AG20443 (cell line): ENCODE measurements at regions not wholly inside any gene's neighbourhood (a gene's known extent, or its start where the extent isn't known, plus 50 kb on each side); places are given as distances from the start of the nearest gene placed in this dataset.

Experiments
- DNase-seq: peaks from one replicate; pipeline ENCODE4 v3.0.0; 2012; ENCODE audit warnings: low spot score, mixed read lengths

DNA sequence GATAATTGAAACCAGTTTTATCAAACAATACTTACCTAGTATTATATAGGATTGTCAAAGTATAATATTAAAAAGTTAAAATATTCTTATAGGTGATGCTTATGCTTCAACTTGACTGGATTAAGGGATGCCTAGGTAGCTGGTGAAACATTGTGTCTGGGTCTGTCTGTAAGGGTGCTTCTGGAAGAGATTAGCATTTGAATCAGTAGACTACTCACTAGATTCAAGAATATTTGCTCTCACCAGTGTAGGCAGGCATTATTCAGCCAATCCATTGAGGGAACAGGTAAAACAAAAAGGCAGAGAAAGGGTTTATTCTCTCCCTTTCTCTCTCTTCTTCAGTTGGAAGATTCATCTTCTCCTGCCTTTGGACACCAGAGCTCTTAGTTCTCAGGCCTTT lies 486.8 kb upstream of the GOLIM4 start:
- DNase-seq: no peak

DNA sequence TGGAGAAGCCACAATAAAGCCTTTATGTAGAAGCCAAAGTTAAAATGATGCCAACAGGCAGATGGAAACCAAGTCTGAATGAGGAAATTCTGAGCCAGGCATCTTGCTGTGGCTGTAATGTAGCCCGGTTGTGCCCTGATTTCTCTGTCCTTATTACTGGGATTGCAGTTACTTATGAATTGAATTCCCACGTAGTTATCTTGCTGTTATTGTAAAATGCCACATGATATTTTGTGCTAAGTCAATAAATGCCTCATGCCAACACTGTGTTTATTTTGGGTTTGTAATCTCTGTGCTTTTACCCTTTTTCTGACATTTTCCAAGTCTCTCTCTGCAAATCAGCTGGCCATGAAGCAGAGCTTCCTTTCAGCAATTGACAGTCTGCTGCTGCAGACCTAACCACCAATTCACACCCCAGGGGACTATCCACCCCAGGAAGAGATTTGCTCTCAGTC lies 486.1 kb upstream of the GOLIM4 start:
- no peak for DNase-seq

DNA sequence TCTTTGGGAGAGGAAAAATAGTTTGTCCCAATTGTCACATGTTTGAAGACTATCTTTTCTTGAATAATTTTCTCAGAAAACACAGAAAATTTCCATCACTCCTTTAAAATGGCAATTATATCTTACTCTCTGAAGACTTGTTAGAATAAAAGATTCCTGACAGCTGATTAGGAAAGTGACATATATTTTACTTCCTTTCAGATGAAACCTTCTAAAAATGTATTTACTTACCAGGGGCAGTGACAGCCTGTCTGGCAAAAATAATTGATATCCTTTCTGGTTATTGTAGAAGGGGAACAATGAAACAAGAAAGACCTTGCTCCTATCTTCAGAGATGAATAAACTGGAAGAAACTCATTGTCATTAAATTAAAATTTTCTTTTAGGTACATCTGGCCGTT lies 483.3 kb upstream of the GOLIM4 start:
- no peak for DNase-seq

DNA sequence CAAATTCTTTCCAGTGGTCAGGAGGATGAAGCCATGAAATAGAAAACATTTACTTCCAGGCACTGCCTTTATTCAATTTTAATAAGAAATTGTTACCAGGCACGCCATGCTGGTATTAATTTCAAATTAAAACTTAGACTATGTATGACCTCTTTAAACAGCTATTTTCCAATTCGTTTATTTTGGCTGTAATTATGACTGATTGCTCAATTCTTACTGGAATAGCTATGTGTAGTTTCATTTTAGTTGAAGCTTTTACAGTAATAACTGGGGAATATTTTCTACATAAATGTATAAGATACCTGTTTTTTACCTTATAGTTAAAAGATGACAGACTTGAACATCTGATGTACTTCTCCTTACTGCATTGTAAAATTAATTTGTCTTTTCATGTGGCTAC lies 480.0 kb upstream of the GOLIM4 start:
- DNase-seq: no peak

DNA sequence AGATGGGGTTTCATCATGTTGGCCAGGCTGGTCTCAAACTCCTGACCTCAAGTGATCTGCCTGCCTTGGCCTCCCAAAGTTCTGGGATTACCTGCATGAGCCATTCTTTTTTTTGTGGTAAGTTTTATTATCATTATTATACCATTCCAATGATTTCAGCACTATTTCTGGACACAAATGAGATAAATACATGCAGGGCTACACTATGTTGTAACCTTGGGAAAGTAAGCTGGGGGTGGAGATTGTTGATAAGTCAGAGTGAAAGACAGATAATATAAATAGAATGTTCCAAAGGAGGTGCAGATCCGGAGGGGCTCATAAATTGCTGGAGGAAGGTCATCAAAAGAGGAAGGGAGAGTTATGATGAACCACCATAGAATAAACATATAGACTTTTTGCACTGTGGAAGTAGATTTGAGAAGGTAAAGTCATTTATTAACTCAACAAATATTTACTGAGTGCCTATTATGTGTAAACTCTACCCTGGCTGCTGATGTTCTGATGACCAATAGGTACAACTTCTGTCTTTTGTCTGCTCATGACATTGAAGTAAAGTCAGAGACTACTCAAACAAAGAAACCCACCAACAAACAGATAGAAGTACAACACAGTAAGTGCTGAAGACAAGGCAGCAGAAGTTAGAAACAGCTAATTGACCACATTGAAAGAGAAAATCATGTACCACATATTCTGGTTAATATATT lies 478.9 kb upstream of the GOLIM4 start:
- DNase-seq: no peak

DNA sequence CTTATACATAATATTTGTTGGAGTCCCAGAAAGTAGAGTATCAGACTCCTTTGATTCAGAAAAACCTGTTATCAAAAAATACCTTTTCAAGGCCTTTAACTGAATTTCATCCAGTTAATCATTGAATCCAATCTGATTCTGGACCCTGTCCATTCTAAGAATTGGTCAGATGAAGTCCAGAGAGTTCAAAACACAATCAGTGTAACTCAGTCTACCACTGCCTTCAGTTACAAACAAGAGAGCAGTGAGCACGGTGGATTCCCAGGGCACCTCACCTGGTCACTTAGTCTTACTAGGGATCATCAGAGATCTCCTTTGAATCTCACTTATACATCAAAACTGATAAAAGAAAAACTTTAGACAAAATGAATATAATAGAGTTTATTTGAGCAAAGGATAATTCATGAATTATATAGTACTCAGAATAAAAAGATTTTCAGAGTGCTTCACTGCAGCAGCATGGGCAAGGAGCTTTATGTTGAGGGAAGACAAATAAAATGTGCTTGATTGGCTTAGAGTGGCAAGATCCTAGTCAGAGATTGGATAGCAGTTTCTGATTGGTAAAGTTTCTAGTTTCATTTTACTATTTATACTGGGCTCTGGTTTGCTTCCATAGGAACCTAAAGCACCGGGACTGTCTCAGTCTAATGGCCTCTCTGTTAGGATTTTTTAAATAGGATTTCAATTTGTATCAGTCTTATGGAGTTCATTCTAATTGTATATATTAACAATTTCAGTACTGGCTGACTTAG lies 474.9 kb upstream of the GOLIM4 start:
- no peak for DNase-seq

DNA sequence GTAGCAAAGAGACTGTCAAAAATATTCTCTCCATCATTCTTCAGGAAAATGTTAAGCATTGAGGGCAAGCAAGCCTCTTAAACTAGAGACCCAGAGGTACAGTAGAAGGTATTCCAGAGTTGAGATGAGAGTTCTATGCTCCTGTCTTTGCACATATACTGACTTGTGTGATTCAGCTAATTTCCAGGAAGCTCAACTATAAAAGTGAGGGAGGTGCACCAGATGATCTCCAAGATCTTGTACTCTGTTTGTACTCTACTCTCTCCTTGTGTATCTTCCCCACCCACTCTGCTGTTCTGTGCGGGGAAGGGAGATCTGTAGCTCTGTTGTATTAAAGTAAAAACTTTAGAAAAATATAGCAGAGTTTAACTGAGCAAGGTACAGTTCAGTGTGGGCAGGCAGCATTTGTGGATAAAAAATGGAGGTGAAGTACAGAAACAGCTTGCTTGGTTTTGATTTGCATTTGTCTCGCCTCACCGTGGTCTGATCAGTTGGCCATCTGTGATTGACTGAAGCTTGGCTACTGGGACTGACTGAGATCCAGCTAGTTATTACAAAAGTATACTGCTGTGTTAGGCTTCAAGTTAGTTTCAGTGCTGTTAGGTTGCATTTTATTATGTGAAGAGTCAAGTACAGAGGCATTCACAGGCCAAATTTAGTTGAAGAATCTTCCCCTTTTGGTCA lies 463.1 kb upstream of the GOLIM4 start:
- no peak for DNase-seq

DNA sequence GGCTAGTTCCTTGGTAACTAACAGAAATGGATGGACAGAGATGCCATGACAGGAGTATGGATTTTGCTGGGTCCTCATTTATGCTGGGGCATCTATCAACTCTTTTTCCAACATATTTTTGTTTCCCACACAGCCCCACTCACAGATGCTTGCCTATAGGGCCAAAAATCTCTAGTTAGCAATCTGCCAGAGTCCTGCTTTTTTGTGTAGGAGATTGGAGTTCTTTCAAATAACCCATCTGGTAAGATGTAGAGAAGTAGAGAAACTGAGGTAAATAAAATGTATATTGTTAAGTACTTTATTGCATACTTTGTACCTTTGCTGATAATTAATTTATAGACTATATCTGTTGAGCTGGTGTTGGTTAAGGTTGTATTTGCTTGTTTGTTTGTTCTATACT lies 456.5 kb upstream of the GOLIM4 start:
- DNase-seq: no peak

DNA sequence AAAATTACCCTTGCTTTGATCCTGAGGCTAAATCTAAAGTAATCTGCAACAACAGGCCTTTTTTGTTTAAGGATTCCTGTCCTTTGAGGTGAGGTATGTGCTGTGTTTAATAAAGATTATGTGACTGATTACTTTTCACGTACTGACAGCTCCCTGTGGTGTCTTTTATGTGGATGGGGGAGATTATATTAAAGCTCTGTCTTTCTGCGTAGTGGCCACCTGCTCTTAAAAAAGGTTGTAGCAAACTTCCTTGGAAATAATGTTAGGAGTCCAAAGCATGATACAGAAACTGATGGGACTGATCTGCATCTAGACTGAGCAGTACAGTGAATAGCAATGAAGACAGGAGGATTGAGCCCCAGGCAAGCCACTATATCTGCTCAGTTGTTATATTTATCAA lies 453.0 kb upstream of the GOLIM4 start:
- DNase-seq: no peak

DNA sequence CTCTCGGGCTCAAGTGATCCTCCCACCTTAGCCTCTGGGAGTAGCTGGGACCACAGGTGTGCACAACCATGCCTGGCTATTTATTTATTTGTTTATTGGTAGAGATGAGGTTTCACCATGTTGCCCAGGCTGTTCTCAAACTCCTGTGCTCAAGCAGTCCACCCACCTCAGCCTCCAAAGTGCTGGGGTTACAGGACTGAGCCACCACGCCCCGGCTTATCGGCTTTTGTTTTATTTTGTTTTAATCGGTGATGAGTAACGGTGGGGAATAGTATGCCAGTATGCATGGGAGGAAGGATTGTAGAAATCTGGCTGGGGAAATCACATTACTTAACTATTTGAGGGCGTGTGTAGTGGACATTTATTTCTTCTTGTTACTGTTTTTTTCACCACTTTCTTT lies 451.0 kb upstream of the GOLIM4 start:
- no peak for DNase-seq

DNA sequence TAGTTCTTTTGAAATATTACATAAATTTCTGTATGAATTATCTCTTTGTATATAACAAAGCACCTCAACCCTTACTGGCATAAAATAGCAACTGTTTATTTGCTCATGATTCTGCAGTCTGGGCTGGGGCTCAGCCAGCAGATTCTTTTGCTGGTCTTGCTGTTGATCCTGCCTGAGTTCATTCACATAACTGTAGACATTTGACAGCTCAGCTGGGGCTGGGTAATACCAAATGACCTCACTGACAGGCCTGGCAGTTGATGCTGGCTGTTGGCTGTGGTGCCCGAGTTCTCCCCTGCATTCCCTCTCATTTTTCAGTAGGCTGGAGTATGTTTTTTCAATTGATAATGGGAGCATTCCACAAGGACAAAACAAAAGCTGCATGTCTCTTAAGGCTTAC lies 449.9 kb upstream of the GOLIM4 start:
- DNase-seq: no peak

DNA sequence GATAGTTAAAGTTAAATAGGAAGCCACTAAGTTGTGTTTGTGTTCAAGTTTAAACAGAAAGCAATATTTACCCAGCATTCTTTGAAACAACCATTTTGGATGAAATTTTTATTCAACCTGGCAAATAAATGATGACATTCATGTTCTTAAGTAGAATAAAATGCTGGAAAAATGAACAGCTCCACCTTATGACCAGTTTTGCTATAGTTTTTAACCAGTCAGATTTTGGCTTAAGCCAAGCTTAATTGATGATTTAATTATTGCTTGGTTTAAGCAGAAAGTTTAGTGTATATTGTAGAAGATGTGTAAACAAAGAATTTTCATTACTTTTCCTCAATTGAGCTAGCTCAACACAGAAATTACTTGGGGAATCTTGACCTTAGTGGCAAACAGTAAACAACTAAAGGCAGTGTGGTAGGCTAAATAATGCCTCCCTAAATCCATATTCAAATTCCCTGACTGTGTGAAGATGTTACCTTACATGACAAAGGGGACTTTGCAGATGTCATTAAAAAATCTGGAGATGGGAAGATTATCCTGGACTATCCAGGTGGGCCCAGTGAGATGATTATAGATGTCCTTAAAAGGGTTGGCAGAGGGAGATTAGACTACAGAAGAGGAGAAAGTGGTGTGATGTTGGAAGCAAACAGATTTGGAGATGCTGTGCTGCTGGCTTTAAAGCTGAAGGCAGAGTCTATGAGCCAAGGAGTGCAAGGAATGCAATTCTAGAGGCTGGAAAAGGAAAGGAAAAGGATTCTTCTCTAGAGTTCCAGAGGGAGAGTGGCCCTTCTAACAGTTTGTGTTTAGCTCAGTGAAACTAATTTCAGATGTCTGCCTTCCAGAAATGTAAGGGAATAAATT lies 448.6 kb upstream of the GOLIM4 start:
- DNase-seq: no peak

DNA sequence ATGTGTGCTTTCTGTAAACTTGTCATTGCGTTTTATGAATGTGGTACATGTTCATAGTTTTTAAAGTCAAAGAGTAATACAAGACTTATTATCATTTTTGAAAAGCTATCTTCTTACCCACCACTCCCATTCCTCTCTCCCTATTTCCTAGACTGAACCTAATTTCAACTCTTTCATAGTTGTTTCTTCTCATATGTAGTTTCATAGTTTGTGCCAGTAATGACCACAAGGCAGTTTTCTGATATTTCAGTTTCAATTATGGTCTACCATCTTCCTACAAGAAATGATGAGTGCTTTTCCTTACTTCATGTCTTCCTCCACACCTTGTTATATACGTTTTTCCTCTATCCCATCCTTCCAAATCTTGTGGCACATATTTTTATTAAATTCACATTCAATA lies 445.0 kb upstream of the GOLIM4 start:
- DNase-seq: no peak

DNA sequence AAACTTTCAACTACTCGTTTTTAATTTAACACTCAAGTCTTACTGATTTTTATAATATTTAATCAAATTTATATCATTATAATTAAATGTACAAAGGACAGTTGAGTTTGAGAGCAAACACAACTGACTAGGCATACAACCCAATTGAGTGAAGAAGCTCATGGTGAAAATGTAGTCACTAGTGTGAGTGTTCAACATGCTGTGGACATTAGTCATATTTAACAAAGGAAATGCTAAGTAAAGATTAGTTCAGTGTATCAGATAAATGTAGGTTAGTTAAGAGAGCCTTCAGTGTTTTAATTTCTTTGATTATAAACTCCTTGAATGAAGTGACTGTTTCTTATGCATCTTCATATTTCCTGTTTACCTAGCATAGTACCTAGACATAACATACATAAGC lies 444.2 kb upstream of the GOLIM4 start:
- DNase-seq: no peak

DNA sequence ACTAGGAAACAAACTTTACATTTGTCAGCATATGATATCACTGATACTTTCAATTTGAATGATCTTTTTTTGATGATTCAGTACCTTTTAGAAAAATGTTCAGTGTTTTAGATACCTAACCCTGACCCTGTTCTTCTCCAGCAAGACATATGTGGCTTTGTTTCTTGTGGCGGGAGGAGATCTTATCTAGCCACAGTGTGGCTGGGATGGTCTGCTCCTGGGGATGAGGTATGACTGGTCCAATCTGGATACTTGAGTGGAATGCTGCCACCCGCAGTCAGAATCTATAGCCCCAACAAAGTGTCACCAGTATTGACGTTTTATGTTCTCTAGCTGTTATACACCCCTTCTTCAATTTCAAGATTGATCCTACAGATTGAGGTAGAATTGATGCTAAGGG lies 439.0 kb upstream of the GOLIM4 start:
- no peak for DNase-seq

DNA sequence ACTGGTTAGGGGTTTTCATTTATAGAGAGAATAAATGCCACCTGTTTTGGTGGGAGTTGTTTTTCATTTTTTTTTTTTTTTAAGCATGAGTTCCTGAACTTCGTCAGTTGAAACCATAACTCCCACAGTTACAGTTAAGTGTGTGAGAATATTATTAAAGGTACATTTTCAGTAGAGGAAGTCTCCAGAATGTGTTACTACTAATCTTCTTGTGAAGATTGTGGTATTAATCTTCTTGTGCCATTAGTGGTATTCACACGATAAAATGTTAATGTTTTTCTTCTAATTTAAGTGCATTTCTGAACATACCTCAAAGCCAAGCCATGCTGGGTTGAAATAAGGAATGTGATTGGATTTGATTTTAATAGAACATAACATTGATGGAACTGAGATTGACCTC lies 437.9 kb upstream of the GOLIM4 start:
- DNase-seq: no peak

DNA sequence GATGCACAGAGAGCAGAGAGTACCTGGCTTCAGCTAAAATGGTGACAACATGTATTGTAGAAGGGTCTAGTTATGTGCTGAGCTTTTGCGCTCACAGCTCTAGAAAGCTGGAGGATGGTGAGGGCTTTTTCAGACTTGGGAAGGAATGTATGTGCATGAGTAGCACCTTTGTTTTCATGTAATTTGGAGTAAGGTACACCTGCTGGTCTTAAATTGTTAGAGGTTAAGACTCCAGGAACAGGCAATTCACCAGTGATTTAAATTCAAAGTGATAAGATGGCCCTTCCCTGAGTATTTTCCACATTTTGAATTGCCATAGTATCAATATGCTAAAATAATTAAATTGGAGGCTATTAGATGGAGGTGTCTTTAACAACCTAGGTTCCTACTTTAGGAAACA lies 436.4 kb upstream of the GOLIM4 start:
- DNase-seq: no peak

DNA sequence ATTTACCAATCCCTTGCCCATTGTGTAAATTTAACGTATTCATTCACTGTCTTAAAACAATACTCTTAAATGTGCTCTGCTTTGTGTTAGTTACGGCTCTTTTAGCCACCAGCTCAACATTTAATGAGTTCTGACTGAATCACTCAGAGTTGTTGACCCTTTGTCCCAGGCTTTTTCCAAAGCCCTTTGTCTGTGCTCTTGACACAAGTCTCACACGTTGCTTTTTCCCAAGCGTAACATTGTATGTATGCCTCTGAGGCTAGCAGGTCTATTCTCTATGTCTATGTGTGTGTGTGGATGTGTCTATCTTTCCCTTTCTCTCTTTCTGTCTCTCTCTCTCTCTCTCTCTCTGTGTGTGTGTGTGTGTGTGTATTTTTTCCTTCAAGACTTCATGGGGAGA lies 435.4 kb upstream of the GOLIM4 start:
- DNase-seq: no peak

DNA sequence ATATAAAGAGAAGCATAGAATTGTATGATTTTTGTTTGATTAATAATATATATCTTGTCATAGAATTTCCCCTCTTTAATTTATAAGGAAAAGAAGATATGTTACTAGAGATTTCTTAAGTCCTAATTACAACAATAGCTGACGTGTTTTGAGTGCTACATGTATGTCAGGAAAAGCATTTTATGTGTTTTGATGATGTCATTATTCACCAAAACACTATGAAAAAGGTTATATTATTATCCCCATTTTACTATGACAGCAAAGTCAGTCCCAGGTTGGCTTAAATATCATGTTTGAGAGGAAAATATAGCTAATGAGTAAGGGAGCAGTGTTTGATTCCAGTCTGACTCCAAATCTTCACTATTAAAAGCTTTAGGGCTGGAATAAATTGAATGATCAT lies 428.4 kb upstream of the GOLIM4 start:
- DNase-seq: no peak

DNA sequence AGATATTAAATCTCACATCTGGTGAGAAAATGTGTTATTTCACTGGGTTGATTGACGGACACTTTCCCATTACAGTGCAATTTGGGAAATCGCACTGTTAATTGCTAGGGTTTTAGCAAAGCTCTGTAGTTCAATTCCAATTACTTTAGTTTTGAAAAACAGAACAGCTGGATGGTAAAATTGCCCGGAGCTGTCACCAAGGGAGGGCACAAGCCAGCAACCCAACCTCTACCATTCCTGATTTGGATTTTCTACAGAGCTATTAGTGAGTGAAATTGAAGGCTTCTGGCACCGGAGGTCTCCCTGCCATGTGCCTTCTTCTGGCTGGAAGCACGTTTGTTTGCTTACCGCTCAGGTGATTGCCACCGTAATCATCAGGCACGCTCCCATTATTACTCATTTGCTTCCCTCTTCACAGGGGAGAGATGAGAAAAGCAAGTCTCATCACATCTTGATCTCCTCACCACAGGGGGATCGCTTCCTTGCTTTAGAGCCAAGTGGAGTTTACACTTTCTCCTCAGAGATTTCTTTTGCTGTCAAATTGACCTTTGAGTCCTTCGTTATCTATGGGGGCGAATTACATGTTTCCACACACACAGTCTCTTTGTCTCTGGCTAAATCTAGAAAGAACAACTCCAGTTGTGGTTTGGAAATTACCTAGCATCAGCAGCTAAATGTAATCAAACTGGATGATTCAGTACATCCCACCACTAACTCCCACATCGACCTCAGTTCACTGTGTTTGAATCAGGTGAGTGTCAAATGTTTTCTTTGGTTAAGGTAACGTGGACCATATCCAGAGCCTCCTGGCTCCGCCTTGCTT lies 421.7 kb upstream of the GOLIM4 start:
- no peak for DNase-seq

DNA sequence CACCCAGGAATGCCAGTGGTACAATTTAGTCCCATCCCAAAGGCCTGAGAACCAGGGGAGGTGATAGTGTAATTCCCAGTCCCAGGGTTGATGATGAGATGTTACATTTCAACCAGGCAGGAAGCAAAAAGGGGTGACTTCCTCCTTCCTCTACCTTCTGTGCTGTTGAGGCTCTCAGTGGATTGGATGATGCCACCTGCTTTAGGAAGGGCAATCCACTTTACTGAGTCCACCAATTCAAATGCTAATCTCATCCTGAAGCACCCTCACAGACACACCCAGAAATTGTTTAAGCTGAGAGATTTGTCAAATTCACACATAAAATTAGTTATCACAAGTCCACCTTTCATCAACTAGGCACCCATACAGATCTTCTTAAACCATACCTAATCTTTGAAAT lies 418.5 kb upstream of the GOLIM4 start:
- no peak for DNase-seq
